HEK293 (cell line): ENCODE measurements at regions not wholly inside any gene's neighbourhood (a gene's known extent, or its start where the extent isn't known, plus 50 kb on each side); places are given as distances from the start of the nearest gene placed in this dataset.

Experiments used
- CTCF ChIA-PET: fragments of 350-600 bp; formaldehyde crosslinking; extraction: SDS; loops from one replicate; lab custom pipeline; 2021; ENCODE audit warnings: antibody characterized with exemption; lab: Yijun Ruan, JAX
- POLR2A ChIA-PET: fragments of 300-600 bp; formaldehyde crosslinking; extraction: SDS; loops from one replicate; lab custom pipeline; 2020; ENCODE audit warnings: antibody characterized with exemption, inconsistent platforms; lab: Yijun Ruan, JAX
- H3K27ac ChIP-seq: fragments of 200-500 bp; sonication (Bioruptor generic); 2 replicates; pipeline ENCODE4 v1.5.1; 2014; ENCODE audit warnings: low read depth, low read length, control low read depth, inconsistent platforms; ENCODE audit errors: extremely low read depth
- H3K36me3 ChIP-seq, 2 experiments: fragments of 200-500 bp in 1 of 2; sonication (Bioruptor generic) in 1 of 2; 1 replicate in 1 of 2; 2 replicates in 1 of 2; pipeline ENCODE4 v1.5.1; 2014 to 2017; ENCODE audit warnings: inconsistent platforms in 2 of 2, low read length in 2 of 2; ENCODE audit not compliant: control insufficient read depth in 2 of 2, insufficient read depth in 1 of 2
- H3K4me1 ChIP-seq: fragments of 200-500 bp; sonication (Bioruptor generic); 2 replicates; pipeline ENCODE4 v1.5.1; 2014; ENCODE audit warnings: mild to moderate bottlenecking, low read length, inconsistent platforms; ENCODE audit not compliant: control insufficient read depth, insufficient read depth
- H3K4me3 ChIP-seq: 2 replicates; pipeline ENCODE4 v1.5.1; 2011; ENCODE audit warnings: low read depth, mild to moderate bottlenecking, control low read depth, low read length, moderate library complexity
- H3K9me3 ChIP-seq: fragments of 200-500 bp; sonication (Bioruptor generic); 2 replicates; pipeline ENCODE4 v1.5.1; 2014; ENCODE audit warnings: low read depth, low read length, inconsistent platforms; ENCODE audit not compliant: control insufficient read depth, insufficient read depth
- KLF9 ChIP-seq: fragments of 450-650 bp; formaldehyde crosslinking; IDR thresholded peaks from 2 replicates; pipeline ENCODE4 v1.5.1; 2016; ENCODE audit warnings: missing biosample characterization, missing genetic modification characterization, low read depth
- ZFP37 ChIP-seq: fragments of 450-650 bp; formaldehyde crosslinking; IDR thresholded peaks from 2 replicates; pipeline ENCODE4 v1.5.1; 2016; ENCODE audit warnings: missing biosample characterization, missing genetic modification characterization
- ZNF133 ChIP-seq: fragments of 450-650 bp; formaldehyde crosslinking; IDR thresholded peaks from 2 replicates; pipeline ENCODE4 v1.5.1; 2016; ENCODE audit warnings: missing biosample characterization, missing genetic modification characterization
- ZNF324 ChIP-seq: fragments of 450-650 bp; formaldehyde crosslinking; IDR thresholded peaks from 2 replicates; pipeline ENCODE4 v1.5.1; 2016; ENCODE audit warnings: missing biosample characterization, missing genetic modification characterization
- ZNF548 ChIP-seq: fragments of 450-650 bp; formaldehyde crosslinking; IDR thresholded peaks from 2 replicates; pipeline ENCODE4 v1.5.1; 2016; ENCODE audit warnings: missing biosample characterization, missing genetic modification characterization
- ZNF660 ChIP-seq: fragments of 450-650 bp; IDR thresholded peaks from 2 replicates; pipeline ENCODE4 v1.5.1; 2018; ENCODE audit warnings: missing biosample characterization, mild to moderate bottlenecking, missing genetic modification characterization
- ZNF76 ChIP-seq: fragments of 450-650 bp; formaldehyde crosslinking; IDR thresholded peaks from 2 replicates; pipeline ENCODE4; 2016; ENCODE audit warnings: low read depth, missing biosample characterization, missing genetic modification characterization, borderline replicate concordance
- ZNF776 ChIP-seq: fragments of 450-650 bp; formaldehyde crosslinking; IDR thresholded peaks from 2 replicates; pipeline ENCODE4 v1.5.0; 2017; ENCODE audit warnings: missing biosample characterization, missing genetic modification characterization, borderline replicate concordance
- ZNF837 ChIP-seq: fragments of 450-650 bp; formaldehyde crosslinking; IDR thresholded peaks from 2 replicates; pipeline ENCODE4 v1.5.1; 2016; ENCODE audit warnings: missing biosample characterization, missing genetic modification characterization
- TF ChIP-seq, protein P1 (sequence below): fragments of 450-650 bp; formaldehyde crosslinking; IDR thresholded peaks from 2 replicates; pipeline ENCODE4 v1.5.1; 2017; ENCODE audit warnings: missing biosample characterization, missing genetic modification characterization
- TF ChIP-seq, protein P2 (sequence below): fragments of 450-650 bp; formaldehyde crosslinking; IDR thresholded peaks from 2 replicates; pipeline ENCODE4 v1.5.1; 2016; ENCODE audit warnings: missing biosample characterization, missing genetic modification characterization
- TF ChIP-seq, protein P3 (sequence below): fragments of 450-650 bp; formaldehyde crosslinking; IDR thresholded peaks from 2 replicates; pipeline ENCODE4 v1.5.1; 2017; ENCODE audit warnings: missing biosample characterization, missing genetic modification characterization
- TF ChIP-seq, protein P4 (sequence below): fragments of 450-650 bp; formaldehyde crosslinking; IDR thresholded peaks from 2 replicates; pipeline ENCODE4 v1.5.1; 2016; ENCODE audit warnings: missing biosample characterization, missing genetic modification characterization
- TF ChIP-seq, protein P5 (sequence below): fragments of 450-650 bp; formaldehyde crosslinking; IDR thresholded peaks from 2 replicates; pipeline ENCODE4 v1.5.1; 2016; ENCODE audit warnings: missing biosample characterization, missing genetic modification characterization
- TF ChIP-seq, protein P6 (sequence below): fragments of 450-650 bp; formaldehyde crosslinking; IDR thresholded peaks from 2 replicates; pipeline ENCODE4 v1.5.1; 2016; ENCODE audit warnings: missing biosample characterization, missing genetic modification characterization
- TF ChIP-seq, protein P7 (sequence below): fragments of 450-650 bp; formaldehyde crosslinking; IDR thresholded peaks from 2 replicates; pipeline ENCODE4 v1.5.1; 2017; ENCODE audit warnings: missing biosample characterization, mild to moderate bottlenecking, missing genetic modification characterization, moderate library complexity
- TF ChIP-seq, protein P8 (sequence below): fragments of 450-650 bp; formaldehyde crosslinking; IDR thresholded peaks from 2 replicates; pipeline ENCODE4 v1.5.1; 2016; ENCODE audit warnings: missing biosample characterization, missing genetic modification characterization, borderline replicate concordance

DNA sequence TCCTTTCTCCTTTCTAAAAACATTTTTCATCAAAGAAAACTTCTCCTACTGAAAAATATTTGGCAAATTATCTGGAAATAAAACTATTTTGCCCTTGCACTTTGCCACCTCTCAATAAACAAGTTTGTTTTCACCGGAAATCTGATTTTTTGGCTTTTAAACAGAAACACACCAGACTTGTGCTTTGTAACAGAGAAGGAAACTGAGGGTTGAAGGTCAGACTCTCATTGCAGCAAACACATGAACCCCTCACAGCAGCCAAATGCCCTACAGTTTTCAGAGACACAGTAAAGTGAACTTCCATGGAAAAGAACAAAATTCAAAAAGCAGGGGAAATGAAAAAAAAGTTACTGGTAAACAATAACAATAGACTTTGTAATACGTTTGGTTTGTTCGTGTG lies 95.6 kb upstream of the WDR17 start (continued):
- TF ChIP-seq ZNF776 (tag by site-specific recombination) (no peak), ZFP37 (tag by site-specific recombination) (no peak), ZNF133 (tag by site-specific recombination) (no peak), ZNF660 (tag by site-specific recombination) (no peak), ZNF76 (tag by site-specific recombination) (no peak), ZNF837 (tag by site-specific recombination) (no peak)
- TF ChIP-seq, protein P1, sequence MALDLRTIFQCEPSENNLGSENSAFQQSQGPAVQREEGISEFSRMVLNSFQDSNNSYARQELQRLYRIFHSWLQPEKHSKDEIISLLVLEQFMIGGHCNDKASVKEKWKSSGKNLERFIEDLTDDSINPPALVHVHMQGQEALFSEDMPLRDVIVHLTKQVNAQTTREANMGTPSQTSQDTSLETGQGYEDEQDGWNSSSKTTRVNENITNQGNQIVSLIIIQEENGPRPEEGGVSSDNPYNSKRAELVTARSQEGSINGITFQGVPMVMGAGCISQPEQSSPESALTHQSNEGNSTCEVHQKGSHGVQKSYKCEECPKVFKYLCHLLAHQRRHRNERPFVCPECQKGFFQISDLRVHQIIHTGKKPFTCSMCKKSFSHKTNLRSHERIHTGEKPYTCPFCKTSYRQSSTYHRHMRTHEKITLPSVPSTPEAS (tag by site-specific recombination): no peak
- TF ChIP-seq, protein P2, sequence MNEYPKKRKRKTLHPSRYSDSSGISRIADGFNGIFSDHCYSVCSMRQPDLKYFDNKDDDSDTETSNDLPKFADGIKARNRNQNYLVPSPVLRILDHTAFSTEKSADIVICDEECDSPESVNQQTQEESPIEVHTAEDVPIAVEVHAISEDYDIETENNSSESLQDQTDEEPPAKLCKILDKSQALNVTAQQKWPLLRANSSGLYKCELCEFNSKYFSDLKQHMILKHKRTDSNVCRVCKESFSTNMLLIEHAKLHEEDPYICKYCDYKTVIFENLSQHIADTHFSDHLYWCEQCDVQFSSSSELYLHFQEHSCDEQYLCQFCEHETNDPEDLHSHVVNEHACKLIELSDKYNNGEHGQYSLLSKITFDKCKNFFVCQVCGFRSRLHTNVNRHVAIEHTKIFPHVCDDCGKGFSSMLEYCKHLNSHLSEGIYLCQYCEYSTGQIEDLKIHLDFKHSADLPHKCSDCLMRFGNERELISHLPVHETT (tag by site-specific recombination): no peak
- TF ChIP-seq, protein P3, sequence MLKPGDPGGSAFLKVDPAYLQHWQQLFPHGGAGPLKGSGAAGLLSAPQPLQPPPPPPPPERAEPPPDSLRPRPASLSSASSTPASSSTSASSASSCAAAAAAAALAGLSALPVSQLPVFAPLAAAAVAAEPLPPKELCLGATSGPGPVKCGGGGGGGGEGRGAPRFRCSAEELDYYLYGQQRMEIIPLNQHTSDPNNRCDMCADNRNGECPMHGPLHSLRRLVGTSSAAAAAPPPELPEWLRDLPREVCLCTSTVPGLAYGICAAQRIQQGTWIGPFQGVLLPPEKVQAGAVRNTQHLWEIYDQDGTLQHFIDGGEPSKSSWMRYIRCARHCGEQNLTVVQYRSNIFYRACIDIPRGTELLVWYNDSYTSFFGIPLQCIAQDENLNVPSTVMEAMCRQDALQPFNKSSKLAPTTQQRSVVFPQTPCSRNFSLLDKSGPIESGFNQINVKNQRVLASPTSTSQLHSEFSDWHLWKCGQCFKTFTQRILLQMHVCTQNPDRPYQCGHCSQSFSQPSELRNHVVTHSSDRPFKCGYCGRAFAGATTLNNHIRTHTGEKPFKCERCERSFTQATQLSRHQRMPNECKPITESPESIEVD (tag by site-specific recombination): no peak
- TF ChIP-seq, protein P4, sequence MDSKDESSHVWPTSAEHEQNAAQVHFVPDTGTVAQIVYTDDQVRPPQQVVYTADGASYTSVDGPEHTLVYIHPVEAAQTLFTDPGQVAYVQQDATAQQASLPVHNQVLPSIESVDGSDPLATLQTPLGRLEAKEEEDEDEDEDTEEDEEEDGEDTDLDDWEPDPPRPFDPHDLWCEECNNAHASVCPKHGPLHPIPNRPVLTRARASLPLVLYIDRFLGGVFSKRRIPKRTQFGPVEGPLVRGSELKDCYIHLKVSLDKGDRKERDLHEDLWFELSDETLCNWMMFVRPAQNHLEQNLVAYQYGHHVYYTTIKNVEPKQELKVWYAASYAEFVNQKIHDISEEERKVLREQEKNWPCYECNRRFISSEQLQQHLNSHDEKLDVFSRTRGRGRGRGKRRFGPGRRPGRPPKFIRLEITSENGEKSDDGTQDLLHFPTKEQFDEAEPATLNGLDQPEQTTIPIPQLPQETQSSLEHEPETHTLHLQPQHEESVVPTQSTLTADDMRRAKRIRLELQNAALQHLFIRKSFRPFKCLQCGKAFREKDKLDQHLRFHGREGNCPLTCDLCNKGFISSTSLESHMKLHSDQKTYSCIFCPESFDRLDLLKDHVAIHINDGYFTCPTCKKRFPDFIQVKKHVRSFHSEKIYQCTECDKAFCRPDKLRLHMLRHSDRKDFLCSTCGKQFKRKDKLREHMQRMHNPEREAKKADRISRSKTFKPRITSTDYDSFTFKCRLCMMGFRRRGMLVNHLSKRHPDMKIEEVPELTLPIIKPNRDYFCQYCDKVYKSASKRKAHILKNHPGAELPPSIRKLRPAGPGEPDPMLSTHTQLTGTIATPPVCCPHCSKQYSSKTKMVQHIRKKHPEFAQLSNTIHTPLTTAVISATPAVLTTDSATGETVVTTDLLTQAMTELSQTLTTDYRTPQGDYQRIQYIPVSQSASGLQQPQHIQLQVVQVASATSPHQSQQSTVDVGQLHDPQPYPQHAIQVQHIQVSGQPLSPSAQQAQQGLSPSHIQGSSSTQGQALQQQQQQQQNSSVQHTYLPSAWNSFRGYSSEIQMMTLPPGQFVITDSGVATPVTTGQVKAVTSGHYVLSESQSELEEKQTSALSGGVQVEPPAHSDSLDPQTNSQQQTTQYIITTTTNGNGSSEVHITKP (tag by site-specific recombination): no peak
- TF ChIP-seq, protein P5, sequence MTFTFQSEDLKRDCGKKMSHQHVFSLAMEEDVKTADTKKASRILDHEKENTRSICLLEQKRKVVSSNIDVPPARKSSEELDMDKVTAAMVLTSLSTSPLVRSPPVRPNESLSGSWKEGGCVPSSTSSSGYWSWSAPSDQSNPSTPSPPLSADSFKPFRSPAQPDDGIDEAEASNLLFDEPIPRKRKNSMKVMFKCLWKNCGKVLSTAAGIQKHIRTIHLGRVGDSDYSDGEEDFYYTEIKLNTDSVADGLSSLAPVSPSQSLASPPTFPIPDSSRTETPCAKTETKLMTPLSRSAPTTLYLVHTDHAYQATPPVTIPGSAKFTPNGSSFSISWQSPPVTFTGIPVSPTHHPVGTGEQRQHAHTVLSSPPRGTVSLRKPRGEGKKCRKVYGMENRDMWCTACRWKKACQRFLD: no peak

DNA sequence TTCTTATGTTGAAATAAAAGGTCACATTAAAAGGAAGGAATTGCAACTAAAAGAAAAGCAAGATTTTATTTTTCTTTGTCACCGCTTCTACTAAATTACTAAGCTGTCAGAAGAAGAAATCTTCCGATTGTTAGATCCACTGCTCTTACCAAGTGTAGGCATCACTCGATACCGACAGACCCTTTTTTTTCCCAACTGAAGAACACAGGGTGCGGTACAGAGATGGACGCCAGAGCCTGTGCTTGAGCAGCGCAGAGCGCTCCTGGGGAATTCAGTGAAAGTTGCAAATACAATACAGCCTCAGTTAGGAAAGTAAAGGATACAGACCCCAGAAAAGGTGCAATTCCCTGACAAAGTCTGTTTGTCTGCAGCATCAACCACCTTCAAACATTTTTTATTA lies 94.9 kb upstream of the WDR17 start:
- ChIA-PET POLR2A (no interaction called here), CTCF (no interaction called here)
- no peak overlapping the region for H3K27ac ChIP-seq
- no peaks in the 10 kb centered on the region for H3K36me3 ChIP-seq
- no peaks in the 10 kb centered on the region for H3K4me1 ChIP-seq
- H3K4me3 ChIP-seq: no peak overlapping the region
- H3K9me3 ChIP-seq: no peaks in the 10 kb centered on the region
- TF ChIP-seq ZNF548 (no peak), ZNF324 (tag by site-specific recombination) (no peak), KLF9 (tag by site-specific recombination) (no peak)
- TF ChIP-seq, protein P6, sequence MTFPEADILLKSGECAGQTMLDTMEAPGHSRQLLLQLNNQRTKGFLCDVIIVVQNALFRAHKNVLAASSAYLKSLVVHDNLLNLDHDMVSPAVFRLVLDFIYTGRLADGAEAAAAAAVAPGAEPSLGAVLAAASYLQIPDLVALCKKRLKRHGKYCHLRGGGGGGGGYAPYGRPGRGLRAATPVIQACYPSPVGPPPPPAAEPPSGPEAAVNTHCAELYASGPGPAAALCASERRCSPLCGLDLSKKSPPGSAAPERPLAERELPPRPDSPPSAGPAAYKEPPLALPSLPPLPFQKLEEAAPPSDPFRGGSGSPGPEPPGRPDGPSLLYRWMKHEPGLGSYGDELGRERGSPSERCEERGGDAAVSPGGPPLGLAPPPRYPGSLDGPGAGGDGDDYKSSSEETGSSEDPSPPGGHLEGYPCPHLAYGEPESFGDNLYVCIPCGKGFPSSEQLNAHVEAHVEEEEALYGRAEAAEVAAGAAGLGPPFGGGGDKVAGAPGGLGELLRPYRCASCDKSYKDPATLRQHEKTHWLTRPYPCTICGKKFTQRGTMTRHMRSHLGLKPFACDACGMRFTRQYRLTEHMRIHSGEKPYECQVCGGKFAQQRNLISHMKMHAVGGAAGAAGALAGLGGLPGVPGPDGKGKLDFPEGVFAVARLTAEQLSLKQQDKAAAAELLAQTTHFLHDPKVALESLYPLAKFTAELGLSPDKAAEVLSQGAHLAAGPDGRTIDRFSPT (tag by site-specific recombination): no peak
- TF ChIP-seq, protein P7, sequence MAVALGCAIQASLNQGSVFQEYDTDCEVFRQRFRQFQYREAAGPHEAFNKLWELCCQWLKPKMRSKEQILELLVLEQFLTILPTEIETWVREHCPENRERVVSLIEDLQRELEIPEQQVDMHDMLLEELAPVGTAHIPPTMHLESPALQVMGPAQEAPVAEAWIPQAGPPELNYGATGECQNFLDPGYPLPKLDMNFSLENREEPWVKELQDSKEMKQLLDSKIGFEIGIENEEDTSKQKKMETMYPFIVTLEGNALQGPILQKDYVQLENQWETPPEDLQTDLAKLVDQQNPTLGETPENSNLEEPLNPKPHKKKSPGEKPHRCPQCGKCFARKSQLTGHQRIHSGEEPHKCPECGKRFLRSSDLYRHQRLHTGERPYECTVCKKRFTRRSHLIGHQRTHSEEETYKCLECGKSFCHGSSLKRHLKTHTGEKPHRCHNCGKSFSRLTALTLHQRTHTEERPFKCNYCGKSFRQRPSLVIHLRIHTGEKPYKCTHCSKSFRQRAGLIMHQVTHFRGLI (tag by site-specific recombination): no peak
- TF ChIP-seq, protein P8, sequence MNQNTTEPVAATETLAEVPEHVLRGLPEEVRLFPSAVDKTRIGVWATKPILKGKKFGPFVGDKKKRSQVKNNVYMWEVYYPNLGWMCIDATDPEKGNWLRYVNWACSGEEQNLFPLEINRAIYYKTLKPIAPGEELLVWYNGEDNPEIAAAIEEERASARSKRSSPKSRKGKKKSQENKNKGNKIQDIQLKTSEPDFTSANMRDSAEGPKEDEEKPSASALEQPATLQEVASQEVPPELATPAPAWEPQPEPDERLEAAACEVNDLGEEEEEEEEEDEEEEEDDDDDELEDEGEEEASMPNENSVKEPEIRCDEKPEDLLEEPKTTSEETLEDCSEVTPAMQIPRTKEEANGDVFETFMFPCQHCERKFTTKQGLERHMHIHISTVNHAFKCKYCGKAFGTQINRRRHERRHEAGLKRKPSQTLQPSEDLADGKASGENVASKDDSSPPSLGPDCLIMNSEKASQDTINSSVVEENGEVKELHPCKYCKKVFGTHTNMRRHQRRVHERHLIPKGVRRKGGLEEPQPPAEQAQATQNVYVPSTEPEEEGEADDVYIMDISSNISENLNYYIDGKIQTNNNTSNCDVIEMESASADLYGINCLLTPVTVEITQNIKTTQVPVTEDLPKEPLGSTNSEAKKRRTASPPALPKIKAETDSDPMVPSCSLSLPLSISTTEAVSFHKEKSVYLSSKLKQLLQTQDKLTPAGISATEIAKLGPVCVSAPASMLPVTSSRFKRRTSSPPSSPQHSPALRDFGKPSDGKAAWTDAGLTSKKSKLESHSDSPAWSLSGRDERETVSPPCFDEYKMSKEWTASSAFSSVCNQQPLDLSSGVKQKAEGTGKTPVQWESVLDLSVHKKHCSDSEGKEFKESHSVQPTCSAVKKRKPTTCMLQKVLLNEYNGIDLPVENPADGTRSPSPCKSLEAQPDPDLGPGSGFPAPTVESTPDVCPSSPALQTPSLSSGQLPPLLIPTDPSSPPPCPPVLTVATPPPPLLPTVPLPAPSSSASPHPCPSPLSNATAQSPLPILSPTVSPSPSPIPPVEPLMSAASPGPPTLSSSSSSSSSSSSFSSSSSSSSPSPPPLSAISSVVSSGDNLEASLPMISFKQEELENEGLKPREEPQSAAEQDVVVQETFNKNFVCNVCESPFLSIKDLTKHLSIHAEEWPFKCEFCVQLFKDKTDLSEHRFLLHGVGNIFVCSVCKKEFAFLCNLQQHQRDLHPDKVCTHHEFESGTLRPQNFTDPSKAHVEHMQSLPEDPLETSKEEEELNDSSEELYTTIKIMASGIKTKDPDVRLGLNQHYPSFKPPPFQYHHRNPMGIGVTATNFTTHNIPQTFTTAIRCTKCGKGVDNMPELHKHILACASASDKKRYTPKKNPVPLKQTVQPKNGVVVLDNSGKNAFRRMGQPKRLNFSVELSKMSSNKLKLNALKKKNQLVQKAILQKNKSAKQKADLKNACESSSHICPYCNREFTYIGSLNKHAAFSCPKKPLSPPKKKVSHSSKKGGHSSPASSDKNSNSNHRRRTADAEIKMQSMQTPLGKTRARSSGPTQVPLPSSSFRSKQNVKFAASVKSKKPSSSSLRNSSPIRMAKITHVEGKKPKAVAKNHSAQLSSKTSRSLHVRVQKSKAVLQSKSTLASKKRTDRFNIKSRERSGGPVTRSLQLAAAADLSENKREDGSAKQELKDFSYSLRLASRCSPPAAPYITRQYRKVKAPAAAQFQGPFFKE (tag by site-specific recombination): no peak
